GM21423 (cell line): ENCODE measurements at regions not wholly inside any gene's neighbourhood (a gene's known extent, or its start where the extent isn't known, plus 50 kb on each side); places are given as distances from the start of the nearest gene placed in this dataset.

Experiments
- ATAC-seq: cut with Tn5 transposase; IDR thresholded peaks from one replicate; pipeline ENCODE4 v1.9.1; 2021; ENCODE audit warnings: mild to moderate bottlenecking, moderate library complexity; ENCODE audit not compliant: unreplicated experiment

GRCh38 chr13:47632311-47632710 lies 368.8 kb downstream of the SUCLA2 start:
- no peak for ATAC-seq

GRCh38 chr13:47628666-47629065 lies 372.4 kb downstream of the SUCLA2 start:
- ATAC-seq, result no peak

- no peak for ATAC-seq
These were observed 377.2 kb downstream of the SUCLA2 start for GRCh38 chr13:47623862-47624261.

DNA sequence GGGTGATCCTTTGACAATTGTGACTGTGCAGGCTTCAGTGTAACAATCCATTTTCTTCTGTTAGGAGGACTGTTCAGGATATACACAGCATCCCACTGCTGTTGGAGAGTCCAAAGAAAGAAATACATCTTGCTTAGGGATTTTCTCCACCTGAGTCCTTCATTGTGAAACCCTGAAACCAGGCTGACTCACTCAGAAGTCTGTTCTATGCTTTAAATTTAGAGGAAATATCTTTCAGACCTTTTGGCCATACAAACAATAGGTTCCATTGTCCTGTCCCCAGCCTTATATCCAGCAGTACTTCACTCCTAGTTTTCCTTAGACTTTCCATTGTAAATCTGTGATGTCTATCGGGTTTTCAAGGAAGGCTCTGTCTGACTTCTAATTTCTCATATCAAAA lies 379.1 kb downstream of the SUCLA2 start:
- ATAC-seq, result no peak

GRCh38 chr13:47611664-47612288 lies 389.3 kb downstream of the SUCLA2 start:
- no peak for ATAC-seq

- ATAC-seq, result no peak
These were observed 390.4 kb downstream of the SUCLA2 start for GRCh38 chr13:47610687-47611086.

DNA sequence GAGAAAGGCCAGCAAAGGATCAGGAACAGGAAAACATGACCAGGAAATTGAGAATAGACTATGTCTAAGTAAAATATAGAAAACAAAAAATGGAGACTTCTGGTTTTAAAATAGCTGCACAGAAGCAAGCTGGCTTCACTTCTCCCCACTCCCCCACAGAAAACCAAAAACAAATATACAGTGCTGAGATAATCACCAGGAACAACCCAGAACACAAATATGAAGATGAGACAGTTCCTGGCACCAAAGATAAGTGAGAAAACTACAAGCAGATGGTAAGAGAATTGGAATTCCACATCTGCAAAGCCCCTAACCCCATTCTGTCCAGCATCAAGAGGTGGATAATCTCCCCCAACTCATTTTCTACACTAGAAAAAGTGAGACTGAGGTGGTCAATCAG lies 397.7 kb downstream of the SUCLA2 start:
- ATAC-seq, result no peak

GRCh38 chr13:47598340-47598911 lies 402.6 kb downstream of the SUCLA2 start:
- ATAC-seq, result no peak

DNA sequence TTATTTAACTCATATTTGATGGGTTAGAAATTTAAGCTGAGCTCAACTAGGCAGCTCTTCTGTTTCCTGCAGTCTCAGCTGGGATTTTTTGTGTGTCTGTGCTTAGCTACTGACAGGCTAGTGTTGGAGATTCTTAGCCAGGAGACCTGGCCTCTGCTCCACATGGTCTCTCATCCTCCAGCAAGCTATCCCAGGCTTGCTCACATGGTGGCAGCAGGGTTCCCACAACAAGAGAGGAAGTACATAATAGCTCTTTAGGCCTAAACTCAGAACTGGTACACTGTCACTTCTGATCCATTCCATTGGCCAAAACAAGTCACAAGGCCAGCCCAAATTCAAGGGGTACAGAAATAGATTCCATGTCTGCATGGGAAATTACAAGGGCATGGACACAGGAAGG lies 406.2 kb downstream of the SUCLA2 start:
- no peak for ATAC-seq

DNA sequence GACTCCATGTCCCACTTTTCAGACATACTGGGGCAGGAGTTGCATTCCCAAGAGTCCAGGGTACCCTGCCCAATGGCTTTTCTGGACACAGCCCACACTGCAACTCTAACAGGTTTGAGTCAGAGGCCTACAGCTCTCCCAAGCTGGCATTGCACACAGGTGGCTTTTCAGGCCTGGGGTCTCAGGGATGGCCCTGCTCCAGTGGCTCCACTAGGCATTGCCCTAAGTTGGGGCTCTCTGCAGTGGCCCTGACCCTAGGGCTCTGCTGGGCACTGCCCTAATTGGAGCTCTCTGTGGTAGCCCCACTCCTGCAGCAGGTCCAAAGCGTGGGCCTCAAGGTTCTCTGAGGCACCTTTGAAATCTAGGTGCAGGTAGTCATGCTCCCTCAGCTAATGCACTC lies 408.8 kb downstream of the SUCLA2 start:
- no peak for ATAC-seq

- ATAC-seq, result no peak
These were observed 412.4 kb downstream of the SUCLA2 start for GRCh38 chr13:47588676-47589075.

DNA sequence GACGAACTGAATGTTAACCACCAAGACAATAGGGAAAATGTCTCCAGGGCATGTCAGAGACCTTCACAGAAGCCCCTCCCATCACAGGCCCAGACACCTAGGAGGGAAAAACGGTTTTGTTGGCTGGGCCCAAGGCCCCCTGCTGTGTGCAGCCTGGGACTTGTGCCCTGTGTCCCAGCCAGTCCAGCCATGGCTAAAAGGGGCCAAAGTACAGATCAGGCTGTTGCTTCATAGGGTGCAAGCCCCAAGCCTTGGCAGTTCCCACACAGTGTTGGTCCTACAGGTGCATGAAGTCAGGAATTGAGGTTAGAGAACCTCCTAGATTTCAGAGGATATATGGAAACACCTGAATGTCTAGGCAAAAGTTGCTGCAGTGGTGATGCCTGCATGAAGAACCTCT lies 428.7 kb downstream of the SUCLA2 start:
- no peak for ATAC-seq

DNA sequence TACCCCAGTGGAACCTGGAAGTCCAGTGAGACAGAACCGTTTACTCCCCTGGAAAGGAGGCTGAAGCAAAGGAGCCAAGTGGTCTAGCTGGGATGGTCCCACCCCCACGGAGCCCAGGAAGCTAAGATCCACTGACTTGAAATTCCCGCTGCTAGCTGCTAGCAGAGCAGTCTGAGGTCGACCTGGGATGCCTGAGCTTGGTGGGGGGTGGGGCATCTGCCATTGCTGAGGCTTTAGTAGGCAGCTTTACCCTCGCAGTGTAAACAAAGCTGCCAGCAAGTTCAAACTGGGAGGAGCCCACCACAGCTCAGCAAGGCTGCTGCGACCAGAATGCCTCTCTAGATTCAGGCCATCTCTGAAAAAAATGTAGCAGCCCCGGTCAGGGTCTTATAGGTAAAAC lies 437.0 kb downstream of the SUCLA2 start:
- no peak for ATAC-seq

DNA sequence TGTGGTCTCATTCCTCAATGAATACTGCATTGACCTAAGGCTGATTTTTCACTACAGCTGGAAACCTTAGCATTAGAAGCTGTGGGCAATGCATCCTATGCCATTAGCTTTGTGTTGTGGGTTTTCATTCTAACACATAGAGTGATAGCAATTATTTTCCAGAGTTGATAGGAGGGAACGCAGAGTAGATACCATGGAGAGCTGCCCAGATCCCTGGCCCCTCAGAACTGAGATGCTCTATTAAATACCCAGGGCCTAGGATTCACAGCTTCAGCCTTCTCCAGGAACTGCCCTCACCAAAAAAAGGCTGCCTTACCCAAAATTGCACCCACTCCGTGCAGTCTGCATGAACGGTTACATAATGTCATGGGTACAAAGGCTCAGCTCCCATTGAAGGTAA lies 444.4 kb downstream of the SUCLA2 start:
- ATAC-seq, result no peak

DNA sequence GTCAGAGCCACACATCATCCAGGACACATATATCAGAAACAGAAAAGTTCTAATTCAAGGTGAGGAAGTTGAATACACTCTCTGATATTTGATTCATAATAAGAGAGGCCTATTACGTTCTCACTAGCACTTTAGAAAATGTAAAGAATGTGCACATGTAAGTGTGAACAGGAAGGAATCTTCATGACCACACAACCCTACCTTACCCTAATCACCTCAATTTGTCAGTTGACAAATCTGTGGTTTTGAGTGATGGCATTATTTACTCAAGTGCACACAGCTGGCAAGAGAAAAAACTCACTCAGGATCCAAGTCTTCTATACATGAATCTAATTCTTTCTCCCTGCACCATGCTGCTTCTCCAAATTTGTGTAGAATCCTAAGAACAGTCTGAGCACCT lies 445.8 kb downstream of the SUCLA2 start:
- no peak for ATAC-seq

- ATAC-seq, result no peak
These were observed 447.6 kb downstream of the SUCLA2 start for GRCh38 chr13:47553329-47553977.

DNA sequence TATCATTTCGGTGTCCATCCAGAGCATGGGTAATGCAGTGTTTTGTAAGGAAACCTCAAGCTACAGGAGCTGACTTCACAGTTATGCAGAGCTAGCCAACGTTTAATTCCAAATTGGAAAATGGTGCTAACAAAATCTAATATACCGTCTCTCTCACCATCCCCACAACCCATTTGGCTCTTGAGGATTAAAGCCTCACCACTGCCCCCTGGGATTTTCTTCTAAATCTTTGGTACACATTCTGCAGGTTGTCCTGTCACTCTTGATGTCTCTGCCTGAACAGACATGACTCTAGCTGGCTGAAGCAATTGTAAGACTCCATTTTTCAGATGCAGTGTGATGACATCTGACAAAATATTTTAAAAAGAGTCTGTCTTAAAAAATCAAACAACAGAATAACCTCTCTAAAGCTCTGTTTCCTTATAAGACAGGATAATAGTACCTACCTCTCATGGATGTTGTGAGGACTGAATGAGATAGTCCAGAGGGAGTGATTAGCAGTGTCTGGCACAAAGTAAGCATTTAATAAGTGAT lies 451.8 kb downstream of the SUCLA2 start:
- no peak for ATAC-seq

DNA sequence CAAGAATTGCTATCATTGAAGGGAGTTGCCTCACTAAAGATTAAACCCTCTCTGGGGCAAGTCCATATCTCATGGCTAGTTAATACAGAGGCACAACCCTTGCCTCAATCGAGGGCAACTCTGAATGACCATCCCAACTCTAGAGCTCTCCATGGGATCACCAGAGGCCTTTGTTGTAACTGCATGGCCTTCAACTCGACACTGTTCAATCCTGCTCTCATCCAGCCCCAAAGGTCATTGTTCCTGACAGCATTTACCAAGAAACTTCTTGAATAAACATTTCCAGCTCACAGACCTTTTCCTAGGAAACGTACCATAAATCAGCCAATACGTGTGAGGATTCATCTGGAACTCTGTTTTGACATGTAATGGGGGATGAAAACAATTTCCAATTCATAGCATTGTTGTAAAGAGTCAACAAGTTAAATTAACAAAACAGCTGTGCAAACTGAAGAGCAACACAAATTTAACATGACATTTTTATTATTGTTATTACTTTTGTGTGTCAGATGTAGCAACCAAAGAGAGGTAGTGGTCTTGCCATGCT lies 452.7 kb downstream of the SUCLA2 start:
- no peak for ATAC-seq

GRCh38 chr13:47546391-47547225 lies 454.5 kb downstream of the SUCLA2 start:
- no peak for ATAC-seq

DNA sequence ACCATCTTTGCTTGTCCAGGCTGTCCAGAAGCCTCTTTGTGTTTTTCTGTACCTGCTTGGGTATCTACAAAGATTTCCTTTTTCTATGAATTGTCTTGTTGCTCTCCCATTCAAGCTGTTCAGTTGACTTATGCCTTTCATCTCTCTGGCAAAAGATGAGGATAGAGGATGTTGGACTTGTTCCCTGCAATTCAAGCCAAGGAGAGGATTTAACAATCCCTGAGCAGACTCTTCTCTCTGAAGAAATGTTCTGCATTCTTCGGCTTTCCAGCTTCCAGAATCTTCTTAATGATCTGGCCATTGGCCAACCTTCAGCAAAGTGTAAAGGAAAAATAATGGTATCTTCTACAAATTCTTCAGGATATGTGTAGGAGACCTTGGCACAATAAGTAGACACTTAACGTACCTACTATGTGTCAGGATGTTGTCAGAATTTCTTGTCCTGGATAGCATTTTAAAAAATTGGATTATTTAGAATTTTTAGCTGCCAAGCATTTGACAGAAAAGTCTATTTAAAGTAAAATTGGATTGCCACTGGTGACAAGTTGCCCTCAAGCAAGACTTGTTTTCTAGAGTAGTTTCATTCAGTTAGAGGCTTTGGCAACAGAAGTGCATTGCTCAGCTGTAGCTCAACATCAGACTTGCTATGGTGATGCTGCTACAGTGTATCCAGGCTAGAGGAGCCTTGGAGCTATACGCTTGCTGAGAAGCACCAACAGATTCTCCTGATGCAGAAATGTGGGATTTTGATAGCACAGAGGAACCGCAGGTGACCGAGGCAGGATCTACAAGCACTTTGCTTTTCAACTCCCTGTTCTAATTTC lies 455.7 kb downstream of the SUCLA2 start:
- ATAC-seq, result no peak
